ENCODE measurements at regions not wholly inside any gene's neighbourhood (a gene's known extent, or its start where the extent isn't known, plus 50 kb on each side); places are given as distances from the start of the nearest gene placed in this dataset.

DNA sequence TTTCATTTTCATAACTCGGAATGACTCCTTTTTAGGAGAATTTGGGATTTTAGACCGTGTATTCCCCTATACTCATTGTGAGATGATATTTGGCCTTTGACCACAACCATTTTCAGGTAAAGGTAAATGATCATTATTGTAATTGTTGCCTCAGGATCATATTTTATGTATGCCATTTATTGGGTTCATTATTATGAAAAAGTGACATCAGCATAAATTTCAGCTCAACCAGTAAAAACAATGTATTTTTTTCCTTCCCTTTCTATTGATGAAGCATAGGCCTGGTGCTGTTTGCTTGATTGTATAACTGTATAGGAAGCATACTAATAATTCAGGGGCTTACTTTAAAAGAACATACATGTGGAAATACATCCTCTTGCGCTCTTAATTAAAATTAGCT is 832.9 kb upstream of the FANCL start:
- TF ChIP-seq GABPA (IDR thresholded peaks at IDR 0.05; ENCODE audit: low read depth) = no peak
- TF ChIP-seq POLR2AphosphoS5 (IDR thresholded peaks at IDR 0.05; ENCODE audit: low read depth) = no peak
- TF ChIP-seq CTCF (IDR thresholded peaks at IDR 0.05; ENCODE audit: insufficient read depth, low read length) = no peak
- TF ChIP-seq, protein P1, sequence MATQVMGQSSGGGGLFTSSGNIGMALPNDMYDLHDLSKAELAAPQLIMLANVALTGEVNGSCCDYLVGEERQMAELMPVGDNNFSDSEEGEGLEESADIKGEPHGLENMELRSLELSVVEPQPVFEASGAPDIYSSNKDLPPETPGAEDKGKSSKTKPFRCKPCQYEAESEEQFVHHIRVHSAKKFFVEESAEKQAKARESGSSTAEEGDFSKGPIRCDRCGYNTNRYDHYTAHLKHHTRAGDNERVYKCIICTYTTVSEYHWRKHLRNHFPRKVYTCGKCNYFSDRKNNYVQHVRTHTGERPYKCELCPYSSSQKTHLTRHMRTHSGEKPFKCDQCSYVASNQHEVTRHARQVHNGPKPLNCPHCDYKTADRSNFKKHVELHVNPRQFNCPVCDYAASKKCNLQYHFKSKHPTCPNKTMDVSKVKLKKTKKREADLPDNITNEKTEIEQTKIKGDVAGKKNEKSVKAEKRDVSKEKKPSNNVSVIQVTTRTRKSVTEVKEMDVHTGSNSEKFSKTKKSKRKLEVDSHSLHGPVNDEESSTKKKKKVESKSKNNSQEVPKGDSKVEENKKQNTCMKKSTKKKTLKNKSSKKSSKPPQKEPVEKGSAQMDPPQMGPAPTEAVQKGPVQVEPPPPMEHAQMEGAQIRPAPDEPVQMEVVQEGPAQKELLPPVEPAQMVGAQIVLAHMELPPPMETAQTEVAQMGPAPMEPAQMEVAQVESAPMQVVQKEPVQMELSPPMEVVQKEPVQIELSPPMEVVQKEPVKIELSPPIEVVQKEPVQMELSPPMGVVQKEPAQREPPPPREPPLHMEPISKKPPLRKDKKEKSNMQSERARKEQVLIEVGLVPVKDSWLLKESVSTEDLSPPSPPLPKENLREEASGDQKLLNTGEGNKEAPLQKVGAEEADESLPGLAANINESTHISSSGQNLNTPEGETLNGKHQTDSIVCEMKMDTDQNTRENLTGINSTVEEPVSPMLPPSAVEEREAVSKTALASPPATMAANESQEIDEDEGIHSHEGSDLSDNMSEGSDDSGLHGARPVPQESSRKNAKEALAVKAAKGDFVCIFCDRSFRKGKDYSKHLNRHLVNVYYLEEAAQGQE (IDR thresholded peaks at IDR 0.05; ENCODE audit: insufficient replicate concordance, low read depth) = no peak
- TF ChIP-seq SPI1 (IDR thresholded peaks at IDR 0.05; ENCODE audit: borderline replicate concordance, low read depth) = no peak
- no peak for DNase-seq (ENCODE audit: low read depth in 1 of 2, low spot score in 1 of 2)

GRCh38 chr2:59073286-59073685 is 832.2 kb upstream of the FANCL start:
- no peak overlapping the region for H3K27ac ChIP-seq (replicated peaks)
- TF ChIP-seq POLR2AphosphoS5 (IDR thresholded peaks at IDR 0.05; ENCODE audit: low read depth) = no peak
- no peak for TF ChIP-seq CTCF (IDR thresholded peaks at IDR 0.05; ENCODE audit: insufficient read depth, low read length)
- no peak for TF ChIP-seq GABPA (IDR thresholded peaks at IDR 0.05; ENCODE audit: low read depth)
- TF ChIP-seq, protein P1 (IDR thresholded peaks at IDR 0.05; ENCODE audit: insufficient replicate concordance, low read depth) = no peak
- no peak for TF ChIP-seq SPI1 (IDR thresholded peaks at IDR 0.05; ENCODE audit: borderline replicate concordance, low read depth)
- H3K4me3 ChIP-seq (replicated peaks; ENCODE audit: insufficient read depth, low read length) = no peak overlapping the region
- DNase-seq (ENCODE audit: low read depth in 1 of 2, low spot score in 1 of 2) = no peak
- no peaks in the 10 kb centered on the region for H3K27me3 ChIP-seq (ENCODE audit: insufficient read depth, poor library complexity, severe bottlenecking)

More for the DNA sequence above, 832.9 kb upstream of the FANCL start:
- Histone ChIP-seq H3K27ac (replicated peaks) (no peak overlapping the region), H3K27me3 (ENCODE audit: insufficient read depth, poor library complexity, severe bottlenecking) (no peaks in the 10 kb centered on the region), H3K4me3 (replicated peaks; ENCODE audit: insufficient read depth, low read length) (no peak overlapping the region)

DNA sequence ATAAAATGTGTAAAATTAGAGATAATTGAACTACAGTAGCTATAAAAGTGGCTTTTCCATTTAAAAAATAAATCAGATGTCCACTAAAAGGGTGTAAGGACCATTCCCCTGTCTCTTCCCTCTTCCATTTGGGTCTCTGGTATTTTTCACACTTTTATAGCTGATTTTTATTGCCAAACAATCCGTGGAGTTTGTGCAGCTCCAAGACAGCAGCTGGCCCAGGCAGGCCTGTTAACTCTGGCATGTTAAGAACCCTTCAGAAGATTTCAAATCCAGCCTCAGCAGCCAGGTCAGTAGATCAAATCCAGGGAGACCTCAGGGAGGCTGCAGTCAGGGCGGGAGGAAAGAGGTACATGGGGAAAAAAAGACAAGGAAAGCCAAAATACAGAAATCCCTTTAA is 827.1 kb upstream of the FANCL start:
- DNase-seq (ENCODE audit: low read depth in 1 of 2, low spot score in 1 of 2) = no peak

More for the DNA sequence above, 827.1 kb upstream of the FANCL start:
- no peak overlapping the region for H3K4me3 ChIP-seq (replicated peaks; ENCODE audit: insufficient read depth, low read length)
- TF ChIP-seq, protein P1 (IDR thresholded peaks at IDR 0.05; ENCODE audit: insufficient replicate concordance, low read depth) = no peak
- TF ChIP-seq POLR2AphosphoS5 (IDR thresholded peaks at IDR 0.05; ENCODE audit: low read depth) (no peak), GABPA (IDR thresholded peaks at IDR 0.05; ENCODE audit: low read depth) (no peak), CTCF (IDR thresholded peaks at IDR 0.05; ENCODE audit: insufficient read depth, low read length) (no peak)
- H3K27me3 ChIP-seq (ENCODE audit: insufficient read depth, poor library complexity, severe bottlenecking) = no peaks in the 10 kb centered on the region
- H3K27ac ChIP-seq (replicated peaks) = no peak overlapping the region

Measured in HL-60 (cell line).